Thoracic aorta (tissue), 2 donors: ENCODE measurements at regions not wholly inside any gene's neighbourhood (a gene's known extent, or its start where the extent isn't known, plus 50 kb on each side); places are given as distances from the start of the nearest gene placed in this dataset.

Source experiments
- ATAC-seq: fragments of 150-250 bp; one replicate; pipeline ENCODE4 v1.8.0; 2017; ENCODE audit warnings: low read depth; ENCODE audit not compliant: insufficient number of reproducible peaks, low FRiP score
- DNase-seq: peaks from one replicate; pipeline ENCODE4 v3.0.0-alpha.2; 2020; ENCODE audit warnings: low spot score
- H3K27ac ChIP-seq, 2 donors: fragments of 200-600 bp; sonication (generic); 1 replicate in 1 of 2; 2 replicates in 1 of 2; pipeline ENCODE4 v1.5.1; 2016; ENCODE audit warnings: mild to moderate bottlenecking in 2 of 2, moderate library complexity in 2 of 2
- H3K27me3 ChIP-seq: fragments of 200-600 bp; sonication (generic); replicated peaks from 2 replicates; pipeline ENCODE4 v1.6.0; 2016; ENCODE audit warnings: mild to moderate bottlenecking; ENCODE audit not compliant: insufficient read depth
- H3K36me3 ChIP-seq: fragments of 200-600 bp; sonication (generic); one replicate; pipeline ENCODE4 v1.5.1; 2016
- H3K4me1 ChIP-seq, 2 donors: fragments of 200-600 bp; sonication (generic); 1 replicate in 1 of 2; 2 replicates in 1 of 2; pipeline versions ENCODE4 v1.5.1 to v1.6.0; 2016; ENCODE audit warnings: low read depth in 2 of 2, mild to moderate bottlenecking in 1 of 2; ENCODE audit not compliant: control insufficient read depth in 1 of 2
- H3K4me3 ChIP-seq: fragments of 200-600 bp; sonication (generic); 2 replicates; pipeline ENCODE4 v1.5.1; 2016; ENCODE audit warnings: mild to moderate bottlenecking
- H3K9me3 ChIP-seq: fragments of 200-600 bp; sonication (generic); 2 replicates; pipeline ENCODE4 v1.5.1; 2016
- CTCF ChIP-seq: fragments of 200-600 bp; sonication (generic); IDR thresholded peaks from one replicate; pipeline ENCODE4 v1.5.1; 2019; ENCODE audit warnings: antibody characterized with exemption

- H3K9me3 ChIP-seq, result no peaks in the 10 kb centered on the region
- TF ChIP-seq CTCF, result no peak
- H3K27ac ChIP-seq, result peak overlapping the region; percentile 78 to 89
- peaks cover 25 to 52% of the 10 kb centered on the region in 2 donors for H3K4me1 ChIP-seq
- no peaks in the 10 kb centered on the region for H3K36me3 ChIP-seq
- H3K27me3 ChIP-seq, result no peaks in the 10 kb centered on the region
- DNase-seq (no peak), ATAC-seq (no peak)
- no peak overlapping the region for H3K4me3 ChIP-seq
Measured at GRCh38 chr1:230000493-230001184, 66.4 kb upstream of the GALNT2 start.

GRCh38 chr1:230002164-230002803 lies 64.8 kb upstream of the GALNT2 start:
- TF ChIP-seq CTCF, result no peak
- Histone ChIP-seq H3K9me3 (no peaks in the 10 kb centered on the region), H3K27ac (no peak overlapping the region), H3K4me3 (no peak overlapping the region), H3K4me1 (peaks cover 25 to 48% of the 10 kb centered on the region in 2 donors), H3K36me3 (no peaks in the 10 kb centered on the region), H3K27me3 (no peaks in the 10 kb centered on the region)
- ATAC-seq (no peak), DNase-seq (no peak)

- DNase-seq (no peak), ATAC-seq (no peak)
- Histone ChIP-seq H3K9me3 (no peaks in the 10 kb centered on the region), H3K36me3 (no peaks in the 10 kb centered on the region), H3K4me1 (peaks cover 21 to 40% of the 10 kb centered on the region in 2 donors), H3K27me3 (no peaks in the 10 kb centered on the region), H3K27ac (no peak overlapping the region), H3K4me3 (no peak overlapping the region)
- no peak for TF ChIP-seq CTCF
Measured at GRCh38 chr1:230003409-230003808, 63.6 kb upstream of the GALNT2 start.

GRCh38 chr1:230005040-230005439 lies 62.0 kb upstream of the GALNT2 start:
- Histone ChIP-seq H3K4me1 (peaks cover 9 to 26% of the 10 kb centered on the region in 2 donors), H3K27me3 (no peaks in the 10 kb centered on the region), H3K4me3 (no peak overlapping the region), H3K27ac (no peak overlapping the region), H3K9me3 (no peaks in the 10 kb centered on the region), H3K36me3 (no peaks in the 10 kb centered on the region)
- TF ChIP-seq CTCF, result no peak
- DNase-seq (no peak), ATAC-seq (no peak)

- no peak for TF ChIP-seq CTCF
- Histone ChIP-seq H3K4me3 (no peak overlapping the region), H3K9me3 (no peaks in the 10 kb centered on the region), H3K4me1 (no peaks in the 10 kb centered on the region), H3K27ac (no peak overlapping the region), H3K36me3 (no peaks in the 10 kb centered on the region), H3K27me3 (no peaks in the 10 kb centered on the region)
- ATAC-seq (no peak), DNase-seq (no peak)
Measured at GRCh38 chr1:230008721-230009120, 58.3 kb upstream of the GALNT2 start.
